Common myeloid progenitor, CD34-positive (primary cell): ENCODE measurements at regions not wholly inside any gene's neighbourhood (a gene's known extent, or its start where the extent isn't known, plus 50 kb on each side); places are given as distances from the start of the nearest gene placed in this dataset.

ENCODE experiments used
- CTCF ChIA-PET: fragments of 350-600 bp; sonication (Branson Sonifier 250); formaldehyde crosslinking; loops from one replicate; lab custom pipeline; 2021; ENCODE audit warnings: antibody characterized with exemption; lab: Charles Lee
- POLR2A ChIA-PET: fragments of 350-600 bp; sonication (Branson Sonifier 250); formaldehyde crosslinking; loops from one replicate; lab custom pipeline; 2021; ENCODE audit warnings: antibody characterized with exemption; lab: Charles Lee
- DNase-seq, 3 donors: peaks; one replicate each; pipeline versions ENCODE4 v3.0.0 to v3.0.0-alpha.2; 2013
- H3K27ac ChIP-seq, 2 experiments: 1 replicate in 1 of 2; 2 replicates in 1 of 2; pipeline ENCODE4 v1.7.0; 2013; ENCODE audit warnings: inconsistent platforms in 2 of 2, low read length in 2 of 2, mild to moderate bottlenecking in 2 of 2, low read depth in 1 of 2, moderate library complexity in 1 of 2; ENCODE audit not compliant: severe bottlenecking in 2 of 2, insufficient read depth in 1 of 2, poor library complexity in 1 of 2
- H3K27me3 ChIP-seq, 5 experiments: replicated peaks in 2 of 5; 1 replicate in 3 of 5; 2 replicates in 2 of 5; pipeline versions ENCODE4 v1.6.1 to v1.7.0; 2013; ENCODE audit warnings: low read length in 4 of 5, mild to moderate bottlenecking in 2 of 5, moderate library complexity in 2 of 5, inconsistent platforms in 1 of 5; ENCODE audit not compliant: insufficient read depth in 5 of 5, control insufficient read depth in 4 of 5
- H3K36me3 ChIP-seq, 4 experiments: 1 replicate in 2 of 4; 2 replicates in 2 of 4; pipeline versions ENCODE4 v1.6.1 to v1.7.0; 2013; ENCODE audit warnings: low read length in 3 of 4, control low read depth in 1 of 4, mild to moderate bottlenecking in 1 of 4; ENCODE audit not compliant: control insufficient read depth in 4 of 4, insufficient read depth in 4 of 4
- H3K4me1 ChIP-seq, 4 experiments: 1 replicate in 3 of 4; 2 replicates in 1 of 4; pipeline versions ENCODE4 v1.6.1 to v1.7.1; 2013; ENCODE audit warnings: low read length in 3 of 4, mild to moderate bottlenecking in 3 of 4, control low read depth in 1 of 4, inconsistent platforms in 1 of 4, moderate library complexity in 1 of 4; ENCODE audit not compliant: control insufficient read depth in 4 of 4, insufficient read depth in 4 of 4; ENCODE audit errors: control extremely low read depth in 1 of 4
- H3K4me3 ChIP-seq, 7 experiments: 1 replicate in 4 of 7; 2 replicates in 3 of 7; pipeline versions ENCODE4 v1.5.1 to v1.7.0; 2013; ENCODE audit warnings: mild to moderate bottlenecking in 7 of 7, low read length in 6 of 7, moderate library complexity in 6 of 7, inconsistent platforms in 2 of 7, low read depth in 2 of 7, control low read depth in 1 of 7; ENCODE audit not compliant: insufficient read depth in 4 of 7, control insufficient read depth in 1 of 7; ENCODE audit errors: extremely low read depth in 1 of 7
- H3K9me3 ChIP-seq, 5 experiments: 1 replicate in 4 of 5; 2 replicates in 1 of 5; pipeline versions ENCODE4 v1.6.1 to v1.7.1; 2013; ENCODE audit warnings: low read length in 4 of 5, mild to moderate bottlenecking in 2 of 5, inconsistent platforms in 1 of 5, low read depth in 1 of 5, moderate library complexity in 1 of 5; ENCODE audit not compliant: control insufficient read depth in 4 of 5, insufficient read depth in 2 of 5; ENCODE audit errors: control extremely low read depth in 1 of 5
- WGBS: methylation state at CpG from one replicate; pipeline ENCODE4 v1.1.5; 2013; ENCODE audit not compliant: insufficient coverage; 5-methylcytosine and 5-hydroxymethylcytosine counted together

DNA sequence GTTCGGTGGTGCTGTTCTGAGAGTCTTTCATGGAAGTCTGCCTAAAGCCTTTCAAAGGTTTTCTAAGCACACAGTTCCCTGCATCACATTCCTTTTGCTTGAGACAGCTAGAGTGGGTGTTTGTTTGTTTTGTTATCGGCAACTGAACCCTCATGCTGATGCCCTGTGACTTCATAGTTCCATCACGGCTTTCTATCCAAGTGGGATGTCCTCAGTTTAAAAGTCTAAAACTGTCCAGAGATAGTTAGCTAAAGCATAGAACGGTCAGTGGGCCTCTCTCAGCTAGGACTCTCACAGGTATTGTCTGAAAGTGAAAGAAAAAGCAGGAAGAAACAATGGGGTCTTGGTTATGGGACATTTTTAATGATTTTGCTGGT, 337.3 kb downstream of the OSR1 start:
- no peaks in the 10 kb centered on the region for H3K36me3 ChIP-seq
- no peak for DNase-seq
- no peaks in the 10 kb centered on the region for H3K27me3 ChIP-seq
- no peak overlapping the region for H3K27ac ChIP-seq
- ChIA-PET CTCF (interaction anchor here (1.3 kb wide), 1 partner anchor 11 kb away, joined by 4 read pairs; no protein-coding TSS in a partner anchor), POLR2A (no interaction called here)
- H3K4me3 ChIP-seq = no peak overlapping the region
- H3K9me3 ChIP-seq = no peaks in the 10 kb centered on the region
- H3K4me1 ChIP-seq = no peaks in the 10 kb centered on the region
- 100% methylated on average over 3 of the region's 4 CpGs for WGBS

DNA sequence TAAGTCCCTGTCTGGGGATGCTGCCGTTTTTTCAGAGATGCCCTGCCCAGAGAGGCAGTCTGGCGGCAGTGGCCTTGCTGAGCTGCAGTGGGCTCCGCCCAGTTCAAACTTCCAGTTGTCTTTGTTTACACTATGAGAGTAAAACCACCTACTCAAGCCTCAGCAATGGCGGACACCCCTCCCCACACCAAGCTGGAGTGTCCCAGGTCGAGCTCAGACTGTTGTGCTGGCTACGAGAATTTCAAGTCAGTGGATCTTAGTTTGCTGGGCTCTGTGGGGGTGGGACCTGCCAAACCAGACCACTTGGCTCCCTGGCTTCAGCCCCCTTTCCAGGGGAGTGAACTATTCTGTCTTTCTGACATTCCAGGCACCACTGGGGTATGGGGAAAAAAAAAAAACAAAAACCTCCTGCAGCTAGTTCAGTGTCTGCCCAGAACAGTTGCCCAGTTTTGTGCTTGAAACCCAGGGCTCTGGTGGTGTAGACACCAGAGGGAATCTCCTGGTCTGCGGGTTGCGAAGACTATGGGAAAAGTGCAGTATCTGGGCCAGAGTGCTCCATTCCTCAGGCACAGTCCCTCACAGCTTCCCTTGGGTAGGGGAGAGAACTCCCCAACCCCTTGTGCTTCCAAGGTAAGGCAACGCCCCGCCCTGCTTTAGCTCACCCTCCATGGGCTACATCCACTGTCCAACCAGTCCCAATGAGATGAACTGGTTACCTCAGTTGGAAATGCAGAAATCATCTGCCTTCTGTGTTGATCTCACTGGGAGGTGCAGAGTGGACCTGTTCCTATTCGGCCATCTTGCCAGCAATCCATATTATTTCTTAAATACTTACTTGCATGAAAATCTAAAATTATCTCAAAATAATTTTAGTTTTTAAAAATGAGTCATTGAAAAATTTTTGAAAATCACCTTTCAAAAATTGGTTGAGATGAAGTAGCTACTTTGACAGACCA, 338.0 kb downstream of the OSR1 start:
- ChIA-PET CTCF (interaction anchor here (1.3 kb wide), 1 partner anchor 11 kb away, joined by 4 read pairs; no protein-coding TSS in a partner anchor), POLR2A (no interaction called here)
- WGBS = 100% methylated on average over 4 of the region's 11 CpGs
- no peak overlapping the region for H3K4me3 ChIP-seq
- H3K4me1 ChIP-seq = no peaks in the 10 kb centered on the region
- H3K27ac ChIP-seq = no peak overlapping the region
- no peaks in the 10 kb centered on the region for H3K36me3 ChIP-seq
- DNase-seq = no peak
- no peaks in the 10 kb centered on the region for H3K27me3 ChIP-seq
- no peaks in the 10 kb centered on the region for H3K9me3 ChIP-seq

DNA sequence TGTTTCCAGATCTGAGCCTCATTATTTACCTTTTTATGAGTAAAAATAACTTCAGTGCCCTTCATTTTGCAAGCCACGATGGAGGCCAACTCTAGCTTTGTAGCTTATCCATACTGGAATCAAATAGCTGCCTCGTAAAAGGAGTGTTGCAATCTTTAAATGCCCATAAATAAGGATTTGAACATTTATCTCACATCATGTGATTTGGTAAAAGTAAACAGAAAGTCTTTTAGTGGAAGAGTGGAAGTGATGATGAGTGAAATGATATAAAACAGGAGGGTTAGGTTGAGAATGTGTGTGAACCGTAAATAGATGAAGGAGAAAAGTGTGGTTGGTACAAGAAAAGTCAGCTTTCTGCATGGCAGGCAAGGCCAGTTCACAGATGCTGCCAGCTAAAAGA, 348.9 kb downstream of the OSR1 start:
- Histone ChIP-seq H3K36me3 (no peaks in the 10 kb centered on the region), H3K27me3 (no peaks in the 10 kb centered on the region), H3K27ac (no peak overlapping the region), H3K4me1 (no peaks in the 10 kb centered on the region), H3K4me3 (no peak overlapping the region), H3K9me3 (peaks cover 0 to 2% (median 0%) of the 10 kb centered on the region in 5 experiments)
- DNase-seq = no peak
- 100% methylated on average over 1 of the region's 3 CpGs for WGBS
- ChIA-PET CTCF (interaction anchor here (1.1 kb wide), 1 partner anchor 12 kb away, joined by 4 read pairs; no protein-coding TSS in a partner anchor), POLR2A (no interaction called here)

DNA sequence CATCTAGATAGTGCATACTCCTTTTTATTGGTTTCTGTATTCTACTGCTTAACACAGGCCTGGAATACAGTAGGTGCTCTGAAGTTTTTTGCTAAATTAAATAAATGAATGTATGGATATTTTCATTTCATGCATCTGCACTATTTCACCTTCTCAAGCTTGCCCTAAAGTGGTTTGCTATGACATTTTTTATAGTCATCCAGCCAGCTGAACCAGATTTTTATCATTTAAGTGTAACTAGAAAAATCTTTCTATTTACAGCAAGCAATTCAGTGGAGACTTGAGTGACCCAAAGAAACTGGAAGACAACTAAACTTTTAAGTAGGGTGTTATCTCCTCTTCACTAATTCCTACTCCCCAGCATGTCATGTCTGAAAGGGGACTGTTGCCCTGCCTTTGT, 354.9 kb downstream of the OSR1 start:
- no peaks in the 10 kb centered on the region for H3K27me3 ChIP-seq
- H3K9me3 ChIP-seq = peaks cover 0 to 1% (median 0%) of the 10 kb centered on the region in 5 experiments
- POLR2A ChIA-PET = no interaction called here
- no peaks in the 10 kb centered on the region for H3K4me1 ChIP-seq
- H3K4me3 ChIP-seq = no peak overlapping the region
- H3K27ac ChIP-seq = no peak overlapping the region
- CTCF ChIA-PET = no interaction called here
- no peaks in the 10 kb centered on the region for H3K36me3 ChIP-seq
- no peak for DNase-seq

DNA sequence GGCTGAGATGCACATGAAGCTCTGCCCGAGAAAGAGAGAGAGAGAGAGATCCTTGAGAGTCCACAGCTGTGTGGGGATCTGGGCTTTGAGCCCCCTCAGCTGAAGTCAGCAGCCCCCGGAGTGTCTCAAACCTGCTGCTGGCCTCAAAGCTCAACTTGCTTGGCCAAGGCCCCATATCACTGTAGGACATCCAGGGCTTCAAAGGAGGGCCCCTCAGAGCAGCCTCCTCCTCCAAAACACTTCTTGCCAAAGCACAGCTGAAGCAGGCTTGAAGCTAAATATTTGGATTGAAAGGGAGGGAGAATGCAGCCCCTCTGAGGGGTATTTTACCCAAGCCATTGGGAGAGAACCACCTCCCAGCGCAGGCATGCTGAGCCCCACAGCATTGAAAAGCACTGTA, 357.6 kb downstream of the OSR1 start:
- no peaks in the 10 kb centered on the region for H3K36me3 ChIP-seq
- no peak for DNase-seq
- H3K27me3 ChIP-seq = no peaks in the 10 kb centered on the region
- no peak overlapping the region for H3K4me3 ChIP-seq
- no peak overlapping the region for H3K27ac ChIP-seq
- H3K4me1 ChIP-seq = no peaks in the 10 kb centered on the region
- no peaks in the 10 kb centered on the region for H3K9me3 ChIP-seq
- WGBS = 100% methylated on average over 2 of the region's 3 CpGs
- ChIA-PET POLR2A (no interaction called here), CTCF (no interaction called here)

DNA sequence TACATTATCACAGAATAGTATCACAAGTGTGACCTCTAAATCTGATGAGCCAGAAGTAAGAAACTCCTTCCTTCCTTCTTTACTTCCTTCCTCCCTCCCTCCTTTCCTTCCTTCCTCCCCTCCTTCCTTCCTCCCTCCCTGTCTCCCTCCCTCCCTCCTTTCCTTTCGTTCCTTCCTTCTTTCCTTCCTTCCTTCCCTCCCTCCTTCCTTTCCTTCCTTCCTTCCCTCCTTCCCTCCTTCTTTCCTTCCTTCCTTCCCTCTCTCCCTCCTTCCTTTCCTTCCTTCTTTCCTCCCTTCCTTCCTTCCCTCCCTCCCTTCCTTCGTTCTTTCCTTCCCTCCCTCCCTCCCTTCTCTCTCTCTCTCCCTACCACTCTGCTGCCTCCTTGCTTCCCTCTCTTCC, 359.2 kb downstream of the OSR1 start:
- H3K4me3 ChIP-seq = no peak overlapping the region
- ChIA-PET CTCF (no interaction called here), POLR2A (no interaction called here)
- H3K36me3 ChIP-seq = no peaks in the 10 kb centered on the region
- WGBS = 92% methylated on average over 2 of the region's 2 CpGs
- H3K27me3 ChIP-seq = no peaks in the 10 kb centered on the region
- no peak overlapping the region for H3K27ac ChIP-seq
- H3K4me1 ChIP-seq = no peaks in the 10 kb centered on the region
- no peak for DNase-seq
- no peaks in the 10 kb centered on the region for H3K9me3 ChIP-seq

DNA sequence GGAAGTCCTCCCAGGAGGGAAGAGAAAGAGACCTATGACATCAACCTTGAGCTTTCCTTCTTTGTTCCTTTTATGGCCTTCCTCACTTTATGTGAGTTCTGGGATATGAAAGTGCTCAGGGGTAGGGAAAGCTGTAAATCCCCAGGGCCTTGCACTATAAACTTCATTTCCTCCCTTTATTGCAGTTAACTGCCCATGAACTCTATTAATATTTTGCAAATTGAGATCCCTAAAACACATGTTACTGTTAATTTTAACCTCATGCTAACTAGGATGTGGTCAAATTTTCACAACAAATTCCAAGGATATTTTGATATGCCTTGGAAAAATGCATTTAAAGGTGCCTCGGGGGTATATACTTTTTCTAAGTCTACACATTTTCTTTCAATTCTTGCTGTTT, 359.9 kb downstream of the OSR1 start:
- Histone ChIP-seq H3K9me3 (no peaks in the 10 kb centered on the region), H3K27ac (no peak overlapping the region), H3K36me3 (no peaks in the 10 kb centered on the region), H3K4me1 (no peaks in the 10 kb centered on the region), H3K27me3 (no peaks in the 10 kb centered on the region), H3K4me3 (no peak overlapping the region)
- ChIA-PET POLR2A (no interaction called here), CTCF (no interaction called here)
- DNase-seq = no peak
- WGBS = no CpG with 5 or more reads among the region's 1 CpG
